T-helper 2 cell treated with Interferon-gamma antibody and Interleukin-4, amounts not matched to agents 5 μg/mL and 100 μg/mL, for 36 hours (primary cell): ENCODE measurements at regions not wholly inside any gene's neighbourhood (a gene's known extent, or its start where the extent isn't known, plus 50 kb on each side); places are given as distances from the start of the nearest gene placed in this dataset.
"Not testable (repeated sequence)": the region's sequence is repeated elsewhere in the genome, so short reads cannot be mapped to it uniquely, and the experiment has no call there.

Experiments used
- DNase-seq: peaks from one replicate; pipeline ENCODE4 v3.0.0; 2021; ENCODE audit warnings: low spot score
- H3K27ac Mint-ChIP-seq: one replicate; pipeline ENCODE4 v1.8.0; 2021; ENCODE audit warnings: mild to moderate bottlenecking, mixed read lengths
- H3K27me3 Mint-ChIP-seq: one replicate; pipeline ENCODE4 v1.8.0; 2021; ENCODE audit warnings: low read depth, mixed read lengths
- H3K36me3 Mint-ChIP-seq: one replicate; pipeline ENCODE4 v1.8.0; 2021; ENCODE audit warnings: low read depth, mixed read lengths
- H3K4me1 Mint-ChIP-seq: one replicate; pipeline ENCODE4 v1.8.0; 2021; ENCODE audit warnings: low read depth, mixed read lengths
- H3K4me3 Mint-ChIP-seq: one replicate; pipeline ENCODE4 v1.8.0; 2022; ENCODE audit warnings: mild to moderate bottlenecking, moderate library complexity, mixed read lengths
- H3K9me3 Mint-ChIP-seq: one replicate; pipeline ENCODE4 v1.8.0; 2021; ENCODE audit warnings: mixed read lengths

DNA sequence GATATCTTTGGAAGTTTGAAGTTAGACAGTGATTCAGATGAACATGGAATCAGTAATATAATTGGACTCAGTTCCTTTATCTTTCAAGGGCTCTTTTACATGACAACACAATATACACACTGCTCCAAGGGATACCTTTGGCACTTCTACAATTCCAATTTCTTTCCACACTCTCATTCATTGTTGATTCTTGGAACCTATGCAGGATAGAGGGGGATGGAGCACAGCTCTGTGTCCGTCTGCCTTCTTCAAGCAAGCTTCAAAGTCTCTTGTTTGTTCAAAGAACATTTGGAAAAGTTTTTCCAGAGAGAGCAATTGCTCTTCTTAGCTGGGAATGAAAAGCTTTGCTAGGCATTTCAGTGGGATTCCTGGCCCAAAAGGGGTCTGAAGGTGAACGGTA is 276.2 kb upstream of the ZEB2 start:
- H3K27me3 Mint-ChIP-seq = no peaks in the 10 kb centered on the region
- no peak for DNase-seq
- H3K4me1 Mint-ChIP-seq = no peaks in the 10 kb centered on the region
- H3K4me3 Mint-ChIP-seq = no peak overlapping the region
- H3K27ac Mint-ChIP-seq = no peak overlapping the region
- H3K36me3 Mint-ChIP-seq = no peaks in the 10 kb centered on the region
- H3K9me3 Mint-ChIP-seq = no peaks in the 10 kb centered on the region

DNA sequence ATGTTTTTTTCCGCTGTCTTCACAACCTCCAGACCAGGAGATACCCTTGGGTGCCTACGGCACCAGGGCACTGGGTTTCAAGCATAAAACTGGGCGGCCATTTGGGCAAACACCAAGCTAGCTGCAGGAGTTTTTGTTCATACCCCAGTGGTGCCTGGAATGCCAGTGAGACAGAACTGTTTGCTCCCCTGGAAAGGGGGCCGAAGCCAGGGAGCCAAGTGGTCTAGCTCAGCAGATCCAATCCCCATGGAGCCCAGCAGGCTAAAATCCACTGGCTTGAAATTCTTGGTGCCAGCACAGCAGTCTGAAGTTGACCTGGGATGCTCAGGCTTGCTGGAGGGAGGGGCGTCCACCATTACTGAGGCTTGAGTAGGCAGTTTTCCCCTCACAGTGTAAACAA is 265.3 kb upstream of the ZEB2 start:
- Mint-ChIP-seq H3K4me3 (no peak overlapping the region), H3K4me1 (no peaks in the 10 kb centered on the region), H3K27me3 (no peaks in the 10 kb centered on the region), H3K9me3 (no peaks in the 10 kb centered on the region), H3K36me3 (no peaks in the 10 kb centered on the region), H3K27ac (no peak overlapping the region)
- DNase-seq = no peak

DNA sequence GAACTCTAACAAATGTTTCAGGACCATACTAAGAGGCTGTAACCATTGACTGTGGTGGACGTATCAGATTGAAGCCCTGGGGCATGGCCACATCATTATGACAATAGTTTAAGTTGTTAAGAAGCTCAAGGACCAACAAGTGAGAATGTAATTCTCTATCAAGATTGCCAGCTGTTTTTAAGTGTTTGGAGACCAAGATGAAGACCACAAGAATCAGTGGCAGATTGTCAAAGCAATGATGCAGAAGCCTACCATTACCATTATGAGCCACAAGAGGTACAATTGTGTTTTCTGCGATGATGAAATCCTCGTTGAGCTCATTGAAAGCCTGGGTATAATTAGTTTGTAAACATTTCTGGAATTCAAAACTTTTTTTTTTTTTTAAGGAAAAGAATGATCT is 261.1 kb upstream of the ZEB2 start:
- H3K9me3 Mint-ChIP-seq = no peaks in the 10 kb centered on the region
- H3K4me3 Mint-ChIP-seq = no peak overlapping the region
- H3K36me3 Mint-ChIP-seq = no peaks in the 10 kb centered on the region
- no peaks in the 10 kb centered on the region for H3K4me1 Mint-ChIP-seq
- no peak for DNase-seq
- H3K27me3 Mint-ChIP-seq = no peaks in the 10 kb centered on the region
- H3K27ac Mint-ChIP-seq = no peak overlapping the region

DNA sequence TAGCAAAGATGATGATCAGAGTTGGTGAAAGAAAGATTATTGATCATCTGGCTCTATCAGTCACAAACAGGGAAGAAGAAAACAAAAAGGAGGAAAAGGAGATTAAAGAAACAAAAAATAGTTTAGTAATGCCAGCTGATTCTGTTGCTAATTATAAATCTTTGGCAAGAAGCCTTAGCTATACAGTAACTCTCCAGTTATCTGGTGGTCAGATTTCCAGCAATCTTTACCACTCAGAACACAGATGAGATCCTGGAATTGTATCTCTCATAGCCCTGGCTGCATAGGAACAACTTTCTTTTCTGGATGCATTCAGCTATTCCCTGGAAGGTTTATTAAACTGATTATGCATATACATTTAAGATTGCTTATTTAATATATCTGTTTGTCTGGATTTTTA is 256.8 kb upstream of the ZEB2 start:
- no peak overlapping the region for H3K27ac Mint-ChIP-seq
- no peak for DNase-seq
- no peaks in the 10 kb centered on the region for H3K27me3 Mint-ChIP-seq
- no peak overlapping the region for H3K4me3 Mint-ChIP-seq
- H3K36me3 Mint-ChIP-seq = no peaks in the 10 kb centered on the region
- H3K9me3 Mint-ChIP-seq = no peaks in the 10 kb centered on the region
- no peaks in the 10 kb centered on the region for H3K4me1 Mint-ChIP-seq

DNA sequence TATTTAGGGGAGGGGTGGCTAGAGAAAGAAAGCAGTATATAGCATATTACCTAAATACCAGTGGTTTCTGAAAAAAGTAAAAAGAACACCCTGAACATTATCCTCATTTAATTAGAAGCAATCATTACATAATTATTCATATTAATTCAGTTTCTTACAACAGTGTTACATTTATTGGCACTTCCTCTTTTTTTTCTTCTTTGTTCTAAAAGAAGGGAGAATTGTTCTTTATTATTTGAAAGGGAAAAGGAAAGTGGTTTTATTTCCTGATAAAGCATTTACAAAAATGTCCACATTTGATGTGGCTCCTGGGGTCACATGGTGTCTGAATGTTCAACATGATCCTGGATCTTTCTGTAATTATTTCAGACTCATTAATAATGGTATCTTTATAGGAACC is 254.9 kb upstream of the ZEB2 start:
- H3K36me3 Mint-ChIP-seq = no peaks in the 10 kb centered on the region
- H3K9me3 Mint-ChIP-seq = no peaks in the 10 kb centered on the region
- H3K27me3 Mint-ChIP-seq = no peaks in the 10 kb centered on the region
- no peak for DNase-seq
- no peak overlapping the region for H3K27ac Mint-ChIP-seq
- H3K4me1 Mint-ChIP-seq = no peaks in the 10 kb centered on the region
- H3K4me3 Mint-ChIP-seq = no peak overlapping the region

- H3K4me3 Mint-ChIP-seq = no peak overlapping the region
- H3K4me1 Mint-ChIP-seq = no peaks in the 10 kb centered on the region
- DNase-seq = no peak
- no peak overlapping the region for H3K27ac Mint-ChIP-seq
- no peaks in the 10 kb centered on the region for H3K9me3 Mint-ChIP-seq
- H3K27me3 Mint-ChIP-seq = peaks cover 3% of the 10 kb centered on the region
- no peaks in the 10 kb centered on the region for H3K36me3 Mint-ChIP-seq
Measured at GRCh38 chr2:144771348-144771747, 251.4 kb upstream of the ZEB2 start.

GRCh38 chr2:144770616-144771230 is 250.8 kb upstream of the ZEB2 start:
- Mint-ChIP-seq H3K4me1 (no peaks in the 10 kb centered on the region), H3K27ac (no peak overlapping the region), H3K27me3 (peaks cover 3% of the 10 kb centered on the region), H3K36me3 (no peaks in the 10 kb centered on the region), H3K9me3 (no peaks in the 10 kb centered on the region), H3K4me3 (no peak overlapping the region)
- no peak for DNase-seq

- H3K4me1 Mint-ChIP-seq, H3K36me3 Mint-ChIP-seq, H3K27me3 Mint-ChIP-seq, H3K4me3 Mint-ChIP-seq, DNase-seq, H3K9me3 Mint-ChIP-seq, H3K27ac Mint-ChIP-seq: not testable (repeated sequence)
Measured at GRCh38 chr2:144760939-144761338, 241.0 kb upstream of the ZEB2 start.

GRCh38 chr2:144759746-144760145 is 239.8 kb upstream of the ZEB2 start:
- Mint-ChIP-seq H3K4me3 (no peak overlapping the region), H3K9me3 (no peaks in the 10 kb centered on the region), H3K27ac (no peak overlapping the region), H3K27me3 (no peaks in the 10 kb centered on the region), H3K36me3 (no peaks in the 10 kb centered on the region), H3K4me1 (no peaks in the 10 kb centered on the region)
- no peak for DNase-seq

DNA sequence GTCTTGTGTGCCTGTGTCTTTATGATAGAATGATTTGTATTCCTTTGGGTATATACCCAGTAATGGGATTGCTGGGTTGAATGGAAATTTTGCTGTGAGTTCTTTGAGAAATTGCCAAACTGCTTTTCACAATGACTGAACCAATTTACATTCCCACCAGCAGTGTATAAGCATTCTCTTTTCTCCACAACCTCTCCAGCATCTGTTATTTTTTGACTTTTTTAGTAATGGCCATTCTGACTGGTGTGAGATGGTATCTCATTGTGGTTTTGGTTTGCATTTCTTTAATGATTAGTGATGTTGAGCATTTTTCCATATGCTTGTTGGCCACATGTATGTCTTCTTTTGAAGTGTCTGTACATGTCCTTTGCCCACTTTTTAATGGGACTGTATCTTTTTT is 238.3 kb upstream of the ZEB2 start:
- not testable (repeated sequence) for H3K36me3 Mint-ChIP-seq, H3K27me3 Mint-ChIP-seq, H3K4me1 Mint-ChIP-seq, DNase-seq, H3K27ac Mint-ChIP-seq, H3K9me3 Mint-ChIP-seq, H3K4me3 Mint-ChIP-seq

GRCh38 chr2:144753416-144753815 is 233.5 kb upstream of the ZEB2 start:
- Mint-ChIP-seq H3K4me1 (no peaks in the 10 kb centered on the region), H3K27ac (no peak overlapping the region), H3K9me3 (peaks cover 11% of the 10 kb centered on the region), H3K36me3 (no peaks in the 10 kb centered on the region), H3K27me3 (no peaks in the 10 kb centered on the region), H3K4me3 (no peak overlapping the region)
- DNase-seq = no peak

DNA sequence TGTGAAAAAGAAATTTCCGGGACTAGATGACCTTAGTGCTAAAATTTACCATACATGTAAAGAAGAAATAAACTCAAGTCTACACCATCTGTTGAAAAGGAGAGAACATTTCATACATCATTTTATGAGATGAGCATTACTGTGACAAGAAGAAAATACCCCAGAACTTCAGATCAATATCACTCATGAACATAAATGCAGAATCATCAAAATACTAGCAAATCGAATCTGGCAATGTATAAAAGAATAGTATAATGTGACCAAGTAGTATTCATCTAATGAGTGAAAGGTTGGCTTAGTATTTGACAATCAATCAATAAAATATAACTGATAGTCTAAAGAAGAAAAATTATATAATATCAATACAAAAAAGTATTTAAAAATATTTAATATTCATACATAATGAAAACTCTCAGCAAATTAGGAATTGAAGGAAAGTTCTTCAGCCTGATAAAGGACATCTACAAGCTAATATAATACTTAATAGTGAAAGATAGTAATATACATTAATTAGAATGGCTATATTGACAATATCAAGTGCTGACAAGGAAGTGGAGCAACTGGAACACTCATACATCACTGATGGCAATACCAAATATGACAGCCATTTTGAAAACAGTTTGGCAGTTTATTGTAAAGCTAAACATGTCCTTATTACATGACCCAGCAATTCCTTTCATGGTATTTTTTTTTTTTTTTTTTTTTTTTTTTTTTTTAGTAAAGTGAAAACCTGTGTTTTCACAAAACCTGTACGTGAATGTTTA is 231.4 kb upstream of the ZEB2 start:
- H3K9me3 Mint-ChIP-seq = peaks cover 26% of the 10 kb centered on the region

GRCh38 chr2:144749188-144749587 is 229.3 kb upstream of the ZEB2 start:
- H3K27me3 Mint-ChIP-seq = no peaks in the 10 kb centered on the region
- no peaks in the 10 kb centered on the region for H3K36me3 Mint-ChIP-seq
- DNase-seq = no peak
- H3K4me3 Mint-ChIP-seq = no peak overlapping the region
- H3K27ac Mint-ChIP-seq = no peak overlapping the region
- no peaks in the 10 kb centered on the region for H3K4me1 Mint-ChIP-seq
- H3K9me3 Mint-ChIP-seq = peaks cover 26% of the 10 kb centered on the region

More for the DNA sequence above, 231.4 kb upstream of the ZEB2 start:
- H3K4me3 Mint-ChIP-seq = no peak overlapping the region
- no peak for DNase-seq
- H3K27ac Mint-ChIP-seq = no peak overlapping the region
- no peaks in the 10 kb centered on the region for H3K36me3 Mint-ChIP-seq
- no peaks in the 10 kb centered on the region for H3K4me1 Mint-ChIP-seq
- no peaks in the 10 kb centered on the region for H3K27me3 Mint-ChIP-seq

DNA sequence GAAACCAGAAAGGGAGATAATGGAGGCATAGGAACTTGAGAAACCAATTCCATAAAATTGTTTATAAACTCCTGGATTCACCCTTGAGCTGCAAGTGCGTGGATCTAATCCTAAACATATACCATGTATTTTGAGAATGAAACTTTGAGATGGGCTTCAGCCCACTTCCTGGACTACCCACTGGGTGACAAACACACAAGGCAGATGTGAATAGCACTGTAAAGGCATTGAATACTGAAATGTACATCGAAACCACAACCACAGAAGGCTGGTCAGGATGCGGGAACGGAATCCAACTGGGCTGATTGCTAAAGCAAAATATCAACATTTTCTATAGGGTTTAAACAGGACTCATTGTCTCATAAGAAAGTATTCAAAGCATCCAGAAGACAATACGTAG is 228.5 kb upstream of the ZEB2 start:
- Mint-ChIP-seq H3K27ac (no peak overlapping the region), H3K9me3 (peaks cover 26% of the 10 kb centered on the region)
- DNase-seq = no peak

DNA sequence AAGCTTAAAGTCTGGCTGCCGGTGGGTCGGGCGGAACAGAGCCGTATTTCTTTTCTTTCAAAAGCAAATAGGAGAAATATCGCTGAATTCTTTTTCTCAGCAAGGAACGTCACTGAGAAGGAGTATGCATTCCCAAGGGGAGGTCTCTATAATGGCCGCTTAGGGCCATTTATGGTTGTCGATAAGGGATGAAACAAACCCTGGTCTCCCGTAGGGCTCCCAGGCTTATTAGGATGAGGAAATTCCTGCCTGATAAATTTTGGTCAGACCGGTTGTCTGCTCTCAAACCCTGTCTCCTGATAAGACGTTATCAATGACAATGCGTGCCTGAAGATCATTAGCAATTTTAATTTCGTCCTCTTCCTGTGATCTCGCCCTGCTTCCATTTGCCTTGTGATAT is 227.7 kb upstream of the ZEB2 start:
- H3K4me3 Mint-ChIP-seq = no peak overlapping the region
- H3K36me3 Mint-ChIP-seq = no peaks in the 10 kb centered on the region
- H3K27me3 Mint-ChIP-seq = no peaks in the 10 kb centered on the region
- no peaks in the 10 kb centered on the region for H3K4me1 Mint-ChIP-seq
- H3K27ac Mint-ChIP-seq = no peak overlapping the region
- H3K9me3 Mint-ChIP-seq = peaks cover 26% of the 10 kb centered on the region
- DNase-seq = no peak

More for the DNA sequence above, 228.5 kb upstream of the ZEB2 start:
- no peaks in the 10 kb centered on the region for H3K27me3 Mint-ChIP-seq
- H3K4me1 Mint-ChIP-seq = no peaks in the 10 kb centered on the region
- H3K36me3 Mint-ChIP-seq = no peaks in the 10 kb centered on the region
- H3K4me3 Mint-ChIP-seq = no peak overlapping the region
